ACC112 (cell line): ENCODE measurements at regions not wholly inside any gene's neighbourhood (a gene's known extent, or its start where the extent isn't known, plus 50 kb on each side); places are given as distances from the start of the nearest gene placed in this dataset.

Experiments
- H2AFZ ChIP-seq: fragments of 200-600 bp; sonication (generic); one replicate; pipeline ENCODE4 v1.6.0; 2017; ENCODE audit warnings: antibody characterized with exemption, low read length; ENCODE audit not compliant: unreplicated experiment
- H3K27ac ChIP-seq: fragments of 200-600 bp; sonication (generic); 2 replicates; pipeline ENCODE4 v1.5.1; 2014; ENCODE audit warnings: low read depth, mild to moderate bottlenecking, antibody characterized with exemption, low read length, moderate library complexity
- H3K27me3 ChIP-seq: fragments of 200-600 bp; sonication (generic); 2 replicates; pipeline ENCODE4 v1.6.1; 2014; ENCODE audit warnings: mild to moderate bottlenecking, antibody characterized with exemption, low read length, moderate library complexity, mixed read lengths; ENCODE audit not compliant: insufficient read depth
- H3K36me3 ChIP-seq: fragments of 200-600 bp; sonication (generic); 2 replicates; pipeline ENCODE4 v1.6.1; 2016; ENCODE audit warnings: mild to moderate bottlenecking, antibody characterized with exemption, low read length, moderate library complexity, mixed read lengths; ENCODE audit not compliant: insufficient read depth
- H3K4me1 ChIP-seq: fragments of 200-600 bp; sonication (generic); one replicate; pipeline ENCODE4 v1.6.1; 2016; ENCODE audit warnings: low read length, mixed read lengths; ENCODE audit not compliant: insufficient read depth, unreplicated experiment, control insufficient read depth
- H3K4me3 ChIP-seq: fragments of 200-600 bp; sonication (generic); 2 replicates; pipeline ENCODE4 v1.5.1; 2014; ENCODE audit warnings: mild to moderate bottlenecking, low read depth, low read length
- H3K79me2 ChIP-seq: fragments of 200-600 bp; sonication (generic); one replicate; pipeline ENCODE4 v1.6.0; 2016; ENCODE audit warnings: low read length; ENCODE audit not compliant: control insufficient read depth, unreplicated experiment, insufficient read depth

- no peaks in the 10 kb centered on the region for H3K79me2 ChIP-seq
- H3K36me3 ChIP-seq = no peaks in the 10 kb centered on the region
- H3K27me3 ChIP-seq = no peaks in the 10 kb centered on the region
- no peak overlapping the region for H2AFZ ChIP-seq
- H3K4me3 ChIP-seq = no peak overlapping the region
- no peak overlapping the region for H3K27ac ChIP-seq
- no peaks in the 10 kb centered on the region for H3K4me1 ChIP-seq
Observed at GRCh38 chr1:213657013-213657412, 330.8 kb upstream of the PROX1 start.

- Histone ChIP-seq H3K27ac (no peak overlapping the region), H3K79me2 (no peaks in the 10 kb centered on the region), H3K27me3 (no peaks in the 10 kb centered on the region), H2AFZ (no peak overlapping the region), H3K36me3 (no peaks in the 10 kb centered on the region), H3K4me1 (no peaks in the 10 kb centered on the region), H3K4me3 (no peak overlapping the region)
Observed at GRCh38 chr1:213657879-213658278, 329.9 kb upstream of the PROX1 start.

DNA sequence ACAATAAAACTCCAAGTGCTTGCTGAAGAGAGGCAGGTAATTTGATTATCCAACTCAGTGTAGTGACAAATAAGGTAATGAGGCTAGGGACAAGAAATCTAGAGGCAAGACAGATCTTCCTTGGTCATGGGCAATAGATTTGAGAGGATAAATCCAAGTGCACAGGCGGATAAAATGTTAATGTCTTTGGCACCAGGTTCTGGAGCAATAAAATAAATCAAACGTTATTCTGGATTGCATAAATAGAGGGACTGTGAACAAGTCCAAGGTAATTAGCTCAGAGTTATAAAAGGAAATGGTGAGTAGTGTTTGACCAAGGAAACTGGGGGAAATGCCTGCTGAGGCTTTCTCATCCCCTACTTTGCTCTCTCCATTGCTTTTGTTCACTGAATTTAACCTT is 329.3 kb upstream of the PROX1 start:
- H3K4me3 ChIP-seq = no peak overlapping the region
- no peaks in the 10 kb centered on the region for H3K4me1 ChIP-seq
- H3K27ac ChIP-seq = no peak overlapping the region
- no peaks in the 10 kb centered on the region for H3K36me3 ChIP-seq
- H2AFZ ChIP-seq = no peak overlapping the region
- H3K27me3 ChIP-seq = no peaks in the 10 kb centered on the region
- H3K79me2 ChIP-seq = no peaks in the 10 kb centered on the region

GRCh38 chr1:213659580-213660547 is 327.9 kb upstream of the PROX1 start:
- Histone ChIP-seq H3K27me3 (no peaks in the 10 kb centered on the region), H3K79me2 (no peaks in the 10 kb centered on the region)

GRCh38 chr1:213661302-213661701 is 326.5 kb upstream of the PROX1 start:
- Histone ChIP-seq H3K27me3 (no peaks in the 10 kb centered on the region), H3K36me3 (no peaks in the 10 kb centered on the region), H3K4me1 (no peaks in the 10 kb centered on the region), H3K27ac (no peak overlapping the region), H3K79me2 (no peaks in the 10 kb centered on the region), H2AFZ (no peak overlapping the region), H3K4me3 (no peak overlapping the region)

More at GRCh38 chr1:213659580-213660547, 327.9 kb upstream of the PROX1 start:
- Histone ChIP-seq H3K27ac (no peak overlapping the region), H3K4me1 (no peaks in the 10 kb centered on the region), H2AFZ (no peak overlapping the region), H3K4me3 (no peak overlapping the region), H3K36me3 (no peaks in the 10 kb centered on the region)

DNA sequence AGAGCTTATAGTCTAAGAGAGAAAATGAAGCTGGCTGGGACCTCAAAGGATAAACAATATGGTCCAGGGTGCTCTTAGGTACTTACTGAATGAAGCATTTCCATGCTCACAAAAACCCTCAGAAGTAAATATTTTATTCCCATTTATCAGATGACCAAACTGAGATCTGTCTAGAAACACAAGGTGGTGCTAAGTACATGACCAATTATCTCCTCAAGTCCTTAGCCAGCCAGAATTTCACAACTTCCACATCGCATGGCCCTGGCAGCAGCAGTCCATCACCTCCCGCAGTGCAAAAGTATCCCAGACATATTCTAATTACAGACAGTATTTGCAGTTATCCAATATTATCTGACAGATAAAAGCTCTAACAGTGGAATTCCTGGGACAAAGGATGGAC is 321.7 kb upstream of the PROX1 start:
- Histone ChIP-seq H3K27me3 (no peaks in the 10 kb centered on the region), H3K36me3 (no peaks in the 10 kb centered on the region), H2AFZ (no peak overlapping the region), H3K4me1 (no peaks in the 10 kb centered on the region), H3K79me2 (no peaks in the 10 kb centered on the region), H3K27ac (no peak overlapping the region), H3K4me3 (no peak overlapping the region)

- Histone ChIP-seq H2AFZ (no peak overlapping the region), H3K36me3 (no peaks in the 10 kb centered on the region), H3K4me1 (no peaks in the 10 kb centered on the region), H3K27ac (no peak overlapping the region), H3K79me2 (no peaks in the 10 kb centered on the region), H3K4me3 (no peak overlapping the region), H3K27me3 (no peaks in the 10 kb centered on the region)
Observed at GRCh38 chr1:213666922-213667321, 320.9 kb upstream of the PROX1 start.

GRCh38 chr1:213669512-213669911 is 318.3 kb upstream of the PROX1 start:
- Histone ChIP-seq H3K4me1 (no peaks in the 10 kb centered on the region), H3K79me2 (no peaks in the 10 kb centered on the region), H3K4me3 (no peak overlapping the region), H3K27ac (no peak overlapping the region), H3K36me3 (no peaks in the 10 kb centered on the region), H2AFZ (no peak overlapping the region), H3K27me3 (no peaks in the 10 kb centered on the region)

GRCh38 chr1:213669964-213670691 is 317.6 kb upstream of the PROX1 start:
- Histone ChIP-seq H3K36me3 (no peaks in the 10 kb centered on the region), H3K27me3 (no peaks in the 10 kb centered on the region), H3K79me2 (no peaks in the 10 kb centered on the region), H3K27ac (no peak overlapping the region), H3K4me3 (no peak overlapping the region), H3K4me1 (no peaks in the 10 kb centered on the region), H2AFZ (no peak overlapping the region)

DNA sequence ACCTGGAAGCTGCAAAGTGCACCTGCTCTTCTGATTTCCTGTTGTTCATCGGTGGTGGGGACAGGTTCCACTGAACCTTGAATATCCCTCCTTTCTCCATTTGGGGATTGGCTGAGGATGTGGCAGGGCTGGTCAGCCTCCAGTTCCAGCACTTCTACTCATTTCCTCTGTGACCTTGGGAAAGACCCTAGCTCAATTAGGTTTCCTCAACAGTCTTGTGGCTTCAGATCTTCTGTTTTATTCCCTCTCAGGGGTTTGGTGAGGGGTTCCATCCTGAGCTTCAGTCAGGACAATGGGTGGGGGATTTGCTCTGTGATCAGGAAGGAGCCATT is 317.1 kb upstream of the PROX1 start:
- Histone ChIP-seq H3K36me3 (no peaks in the 10 kb centered on the region), H3K27me3 (no peaks in the 10 kb centered on the region), H3K4me3 (no peak overlapping the region), H2AFZ (no peak overlapping the region), H3K4me1 (no peaks in the 10 kb centered on the region), H3K27ac (no peak overlapping the region), H3K79me2 (no peaks in the 10 kb centered on the region)

DNA sequence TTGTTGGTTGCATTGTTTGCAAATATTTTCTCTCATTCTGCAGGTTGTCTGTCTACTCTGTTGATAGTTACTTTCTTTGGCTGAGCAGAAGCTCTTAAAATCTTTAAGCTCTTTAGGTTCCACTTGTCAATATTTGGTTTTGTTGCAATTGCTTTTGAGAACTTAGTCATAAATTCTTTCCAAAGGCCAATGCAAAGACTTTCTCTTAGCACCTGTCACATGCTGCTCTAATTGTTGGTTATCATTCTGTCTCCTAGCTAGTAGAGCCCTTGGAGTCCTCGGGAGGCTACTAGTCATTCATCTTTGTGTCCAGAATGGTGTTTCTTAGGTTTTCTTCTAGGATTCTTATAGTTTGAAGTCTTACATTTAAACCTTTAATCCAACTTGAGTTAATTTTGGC is 312.7 kb upstream of the PROX1 start:
- H3K79me2 ChIP-seq = no peaks in the 10 kb centered on the region
- no peaks in the 10 kb centered on the region for H3K36me3 ChIP-seq
- no peaks in the 10 kb centered on the region for H3K27me3 ChIP-seq
- H2AFZ ChIP-seq = no peak overlapping the region
- H3K27ac ChIP-seq = no peak overlapping the region
- H3K4me1 ChIP-seq = no peaks in the 10 kb centered on the region
- H3K4me3 ChIP-seq = no peak overlapping the region
